GM18519 (cell line): ENCODE measurements at regions not wholly inside any gene's neighbourhood (a gene's known extent, or its start where the extent isn't known, plus 50 kb on each side); places are given as distances from the start of the nearest gene placed in this dataset.
"Not testable (repeated sequence)": the region's sequence is repeated elsewhere in the genome, so short reads cannot be mapped to it uniquely, and the experiment has no call there.

Experiments used
- ATAC-seq: cut with Tn5 transposase; IDR thresholded peaks from one replicate; pipeline ENCODE4 v1.9.1; 2021; ENCODE audit warnings: mild to moderate bottlenecking, moderate library complexity; ENCODE audit not compliant: unreplicated experiment, low FRiP score

GRCh38 chr20:60762386-60762785, 489.7 kb upstream of the CDH4 start:
- ATAC-seq = no peak

- ATAC-seq = no peak
Observed at GRCh38 chr20:60764328-60764727, 487.7 kb upstream of the CDH4 start.

- no peak for ATAC-seq
Observed at GRCh38 chr20:60764771-60765170, 487.3 kb upstream of the CDH4 start.

- ATAC-seq = no peak
Observed at GRCh38 chr20:60765821-60766403, 486.1 kb upstream of the CDH4 start.

- ATAC-seq = no peak
Observed at GRCh38 chr20:60768216-60768615, 483.8 kb upstream of the CDH4 start.

- ATAC-seq = no peak
Observed at GRCh38 chr20:60780388-60781025, 471.6 kb upstream of the CDH4 start.

- ATAC-seq = no peak
Observed at GRCh38 chr20:60782959-60783625, 469.0 kb upstream of the CDH4 start.

GRCh38 chr20:60785301-60785700, 466.8 kb upstream of the CDH4 start:
- no peak for ATAC-seq

GRCh38 chr20:60785785-60786184, 466.3 kb upstream of the CDH4 start:
- no peak for ATAC-seq

GRCh38 chr20:60786686-60787217, 465.3 kb upstream of the CDH4 start:
- ATAC-seq = no peak

- ATAC-seq = no peak
Observed at GRCh38 chr20:60787276-60787675, 464.8 kb upstream of the CDH4 start.

GRCh38 chr20:60788070-60788469, 464.0 kb upstream of the CDH4 start:
- ATAC-seq = no peak

- ATAC-seq = no peak
Observed at GRCh38 chr20:60789399-60789798, 462.7 kb upstream of the CDH4 start.

GRCh38 chr20:60790339-60790738, 461.7 kb upstream of the CDH4 start:
- ATAC-seq = not testable (repeated sequence)

GRCh38 chr20:60791823-60792222, 460.2 kb upstream of the CDH4 start:
- no peak for ATAC-seq

GRCh38 chr20:60792941-60793340, 459.1 kb upstream of the CDH4 start:
- ATAC-seq = no peak

GRCh38 chr20:60794674-60795073, 457.4 kb upstream of the CDH4 start:
- no peak for ATAC-seq

GRCh38 chr20:60795651-60796050, 456.4 kb upstream of the CDH4 start:
- ATAC-seq = no peak

GRCh38 chr20:60800185-60800584, 451.9 kb upstream of the CDH4 start:
- ATAC-seq = no peak

GRCh38 chr20:60802676-60803075, 449.4 kb upstream of the CDH4 start:
- ATAC-seq = no peak

GRCh38 chr20:60803335-60804055, 448.6 kb upstream of the CDH4 start:
- ATAC-seq = no peak
